WTC11 (cell line): ENCODE measurements at regions not wholly inside any gene's neighbourhood (a gene's known extent, or its start where the extent isn't known, plus 50 kb on each side); places are given as distances from the start of the nearest gene placed in this dataset.

Experiments used
- ATAC-seq: fragments of 200-7000 bp; cut with Tn5 transposase; 2 replicates; pipeline ENCODE4 v1.10.0; 2021; ENCODE audit warnings: mild to moderate bottlenecking, moderate library complexity
- CTCF ChIA-PET: fragments of 300-600 bp; sonication (Branson Sonifier 250); formaldehyde crosslinking; loops from one replicate; lab custom pipeline; 2021; ENCODE audit warnings: antibody characterized with exemption; lab: Charles Lee
- POLR2A ChIA-PET: fragments of 350-600 bp; sonication (Branson Sonifier 250); formaldehyde crosslinking; loops from one replicate; lab custom pipeline; 2021; ENCODE audit warnings: antibody characterized with exemption; lab: Charles Lee
- DNase-seq: peaks from one replicate; pipeline ENCODE4 v3.0.0; 2021; ENCODE audit warnings: low spot score
- H3K27ac Mint-ChIP-seq: 2 replicates; pipeline ENCODE4 v1.8.0; 2021; ENCODE audit warnings: mixed read lengths
- H3K27me3 Mint-ChIP-seq: 2 replicates; pipeline ENCODE4 v1.8.0; 2021; ENCODE audit warnings: low read depth, mild to moderate bottlenecking, moderate library complexity, mixed read lengths
- H3K36me3 Mint-ChIP-seq: 2 replicates; pipeline ENCODE4 v1.8.0; 2021; ENCODE audit warnings: mixed read lengths
- H3K4me1 Mint-ChIP-seq: 2 replicates; pipeline ENCODE4 v1.8.0; 2022; ENCODE audit warnings: mixed read lengths
- H3K4me3 Mint-ChIP-seq: 2 replicates; pipeline ENCODE4 v1.8.0; 2021; ENCODE audit warnings: mild to moderate bottlenecking, moderate library complexity, mixed read lengths
- H3K9me3 Mint-ChIP-seq: 2 replicates; pipeline ENCODE4 v1.8.0; 2021; ENCODE audit warnings: mixed read lengths
- AR ChIP-seq: fragments of 250-450 bp; sonication (Bioruptor Pico); IDR thresholded peaks from 2 replicates; pipeline ENCODE4 v1.9.0; 2021; ENCODE audit warnings: mild to moderate bottlenecking
- ATF6 ChIP-seq: sonication (generic); formaldehyde crosslinking; IDR thresholded peaks from 2 replicates; pipeline ENCODE4 v1.8.1; 2023; ENCODE audit warnings: mild to moderate bottlenecking, missing genetic modification reagents
- CBFB ChIP-seq: sonication (generic); formaldehyde crosslinking; IDR thresholded peaks from 2 replicates; pipeline ENCODE4 v1.8.1; 2022; ENCODE audit warnings: mild to moderate bottlenecking, low read depth, missing genetic modification reagents
- EMX1 ChIP-seq: fragments of 250-450 bp; sonication (Bioruptor Pico); IDR thresholded peaks from 2 replicates; pipeline ENCODE4 v1.8.0; 2021; ENCODE audit warnings: mild to moderate bottlenecking
- ERG ChIP-seq: fragments of 250-450 bp; sonication (Bioruptor Pico); IDR thresholded peaks from 2 replicates; pipeline ENCODE4 v1.8.0; 2021; ENCODE audit warnings: mild to moderate bottlenecking
- JUN ChIP-seq: sonication (generic); formaldehyde crosslinking; IDR thresholded peaks from 2 replicates; pipeline ENCODE4 v1.8.0; 2023; ENCODE audit warnings: mild to moderate bottlenecking, missing genetic modification reagents
- NR3C1 ChIP-seq: sonication (generic); formaldehyde crosslinking; conservative IDR thresholded peaks from 2 replicates; pipeline ENCODE4 v1.8.1; 2023; ENCODE audit warnings: low read depth, mild to moderate bottlenecking, missing genetic modification reagents
- OVOL2 ChIP-seq: fragments of 250-450 bp; sonication (Bioruptor Pico); IDR thresholded peaks from 2 replicates; pipeline ENCODE4 v1.9.0; 2021; ENCODE audit warnings: mild to moderate bottlenecking, borderline replicate concordance
- RELA ChIP-seq: sonication (generic); formaldehyde crosslinking; IDR thresholded peaks from 2 replicates; pipeline ENCODE4 v1.8.1; 2022; ENCODE audit warnings: missing genetic modification reagents, mild to moderate bottlenecking, borderline replicate concordance
- SMAD3 ChIP-seq: sonication (generic); formaldehyde crosslinking; IDR thresholded peaks from 2 replicates; pipeline ENCODE4 v1.8.0; 2022; ENCODE audit warnings: missing genetic modification reagents, mild to moderate bottlenecking, borderline replicate concordance
- TEAD1 ChIP-seq: sonication (generic); formaldehyde crosslinking; IDR thresholded peaks from 2 replicates; pipeline ENCODE4 v1.8.0; 2022; ENCODE audit warnings: mild to moderate bottlenecking, missing genetic modification reagents
- ZNF121 ChIP-seq: sonication (generic); formaldehyde crosslinking; IDR thresholded peaks from 2 replicates; pipeline ENCODE4 v1.8.0; 2023; ENCODE audit warnings: missing genetic modification reagents
- ZNF219 ChIP-seq: sonication (generic); formaldehyde crosslinking; IDR thresholded peaks from 2 replicates; pipeline ENCODE4 v1.8.0; 2023; ENCODE audit warnings: missing genetic modification reagents, mild to moderate bottlenecking, borderline replicate concordance
- ZNF232 ChIP-seq: sonication (generic); formaldehyde crosslinking; IDR thresholded peaks from 2 replicates; pipeline ENCODE4 v1.8.0; 2022; ENCODE audit warnings: mild to moderate bottlenecking, missing genetic modification reagents
- ZNF263 ChIP-seq: sonication (generic); formaldehyde crosslinking; IDR thresholded peaks from 2 replicates; pipeline ENCODE4 v1.8.1; 2022; ENCODE audit warnings: low read depth, mild to moderate bottlenecking, moderate library complexity, missing genetic modification reagents
- TF ChIP-seq, protein P1 (sequence below): sonication (generic); formaldehyde crosslinking; IDR thresholded peaks from 2 replicates; pipeline ENCODE4 v1.8.1; 2022; ENCODE audit warnings: low read depth, mild to moderate bottlenecking, moderate library complexity, missing genetic modification reagents, borderline replicate concordance
- TF ChIP-seq, protein P2 (sequence below): sonication (generic); formaldehyde crosslinking; IDR thresholded peaks from 2 replicates; pipeline ENCODE4 v1.8.1; 2022; ENCODE audit warnings: low read depth, missing genetic modification reagents, borderline replicate concordance
- TF ChIP-seq, protein P3 (sequence below): fragments of 250-450 bp; sonication (Bioruptor Pico); IDR thresholded peaks from 2 replicates; pipeline ENCODE4 v1.9.0; 2021; ENCODE audit warnings: mild to moderate bottlenecking

- no peaks in the 10 kb centered on the region for H3K9me3 Mint-ChIP-seq
- POLR2A ChIA-PET: no interaction called here
- CTCF ChIA-PET: no interaction called here
- no peaks in the 10 kb centered on the region for H3K36me3 Mint-ChIP-seq
- no peak overlapping the region for H3K27ac Mint-ChIP-seq
- DNase-seq (no peak), ATAC-seq (no peak)
- no peaks in the 10 kb centered on the region; the same call in 1 of the 2 replicates for H3K27me3 Mint-ChIP-seq
- no peak overlapping the region for H3K4me3 Mint-ChIP-seq
- no peak for TF ChIP-seq EMX1 (CRISPR knock-in tag)
- no peak for TF ChIP-seq SMAD3 (CRISPR knock-in tag)
- no peak for TF ChIP-seq NR3C1
- TF ChIP-seq AR (CRISPR knock-in tag): no peak
- TF ChIP-seq ZNF219: no peak
- TF ChIP-seq RELA: no peak
- no peaks in the 10 kb centered on the region for H3K4me1 Mint-ChIP-seq
Observed at GRCh38 chr9:87157366-87158031, 210.2 kb upstream of the GAS1 start.

- ATAC-seq: no peak
- CTCF ChIA-PET: no interaction called here
- no peaks in the 10 kb centered on the region for H3K4me1 Mint-ChIP-seq
- TF ChIP-seq, protein P1, sequence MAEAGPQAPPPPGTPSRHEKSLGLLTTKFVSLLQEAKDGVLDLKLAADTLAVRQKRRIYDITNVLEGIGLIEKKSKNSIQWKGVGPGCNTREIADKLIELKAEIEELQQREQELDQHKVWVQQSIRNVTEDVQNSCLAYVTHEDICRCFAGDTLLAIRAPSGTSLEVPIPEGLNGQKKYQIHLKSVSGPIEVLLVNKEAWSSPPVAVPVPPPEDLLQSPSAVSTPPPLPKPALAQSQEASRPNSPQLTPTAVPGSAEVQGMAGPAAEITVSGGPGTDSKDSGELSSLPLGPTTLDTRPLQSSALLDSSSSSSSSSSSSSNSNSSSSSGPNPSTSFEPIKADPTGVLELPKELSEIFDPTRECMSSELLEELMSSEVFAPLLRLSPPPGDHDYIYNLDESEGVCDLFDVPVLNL (CRISPR knock-in tag): no peak
- TF ChIP-seq ZNF232 (CRISPR knock-in tag): no peak
- TF ChIP-seq, protein P2, sequence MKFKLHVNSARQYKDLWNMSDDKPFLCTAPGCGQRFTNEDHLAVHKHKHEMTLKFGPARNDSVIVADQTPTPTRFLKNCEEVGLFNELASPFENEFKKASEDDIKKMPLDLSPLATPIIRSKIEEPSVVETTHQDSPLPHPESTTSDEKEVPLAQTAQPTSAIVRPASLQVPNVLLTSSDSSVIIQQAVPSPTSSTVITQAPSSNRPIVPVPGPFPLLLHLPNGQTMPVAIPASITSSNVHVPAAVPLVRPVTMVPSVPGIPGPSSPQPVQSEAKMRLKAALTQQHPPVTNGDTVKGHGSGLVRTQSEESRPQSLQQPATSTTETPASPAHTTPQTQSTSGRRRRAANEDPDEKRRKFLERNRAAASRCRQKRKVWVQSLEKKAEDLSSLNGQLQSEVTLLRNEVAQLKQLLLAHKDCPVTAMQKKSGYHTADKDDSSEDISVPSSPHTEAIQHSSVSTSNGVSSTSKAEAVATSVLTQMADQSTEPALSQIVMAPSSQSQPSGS (CRISPR knock-in tag): no peak
- TF ChIP-seq, protein P3, sequence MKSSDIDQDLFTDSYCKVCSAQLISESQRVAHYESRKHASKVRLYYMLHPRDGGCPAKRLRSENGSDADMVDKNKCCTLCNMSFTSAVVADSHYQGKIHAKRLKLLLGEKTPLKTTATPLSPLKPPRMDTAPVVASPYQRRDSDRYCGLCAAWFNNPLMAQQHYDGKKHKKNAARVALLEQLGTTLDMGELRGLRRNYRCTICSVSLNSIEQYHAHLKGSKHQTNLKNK (CRISPR knock-in tag): no peak
- TF ChIP-seq ATF6 (CRISPR knock-in tag): no peak
- TF ChIP-seq, all 79 proteins: peak for 0
- H3K9me3 Mint-ChIP-seq: no peaks in the 10 kb centered on the region
- no peaks in the 10 kb centered on the region for H3K36me3 Mint-ChIP-seq
- no peak for DNase-seq
- H3K27me3 Mint-ChIP-seq: no peaks in the 10 kb centered on the region; the same call in 1 of the 2 replicates
- no peak overlapping the region for H3K27ac Mint-ChIP-seq
- H3K4me3 Mint-ChIP-seq: no peak overlapping the region
- POLR2A ChIA-PET: no interaction called here
Observed at GRCh38 chr9:87158765-87159164, 211.5 kb upstream of the GAS1 start.

GRCh38 chr9:87160148-87161102 lies 213.1 kb upstream of the GAS1 start:
- H3K4me3 Mint-ChIP-seq: no peak overlapping the region
- no peaks in the 10 kb centered on the region for H3K36me3 Mint-ChIP-seq
- peaks cover 6% of the 10 kb centered on the region for H3K9me3 Mint-ChIP-seq
- DNase-seq: no peak
- no peaks in the 10 kb centered on the region; the same call in 1 of the 2 replicates for H3K27me3 Mint-ChIP-seq
- ChIA-PET CTCF (no interaction called here), POLR2A (no interaction called here)
- H3K27ac Mint-ChIP-seq: no peak overlapping the region
- ATAC-seq: no peak
- H3K4me1 Mint-ChIP-seq: no peaks in the 10 kb centered on the region
- TF ChIP-seq CBFB (no peak), TEAD1 (CRISPR knock-in tag) (no peak), ZNF121 (CRISPR knock-in tag) (no peak), ZNF263 (CRISPR knock-in tag) (no peak), AR (CRISPR knock-in tag) (no peak), JUN (CRISPR knock-in tag) (no peak), ERG (no peak), OVOL2 (CRISPR knock-in tag) (no peak)
